ENCODE measurements at regions not wholly inside any gene's neighbourhood (a gene's known extent, or its start where the extent isn't known, plus 50 kb on each side); places are given as distances from the start of the nearest gene placed in this dataset.

DNA sequence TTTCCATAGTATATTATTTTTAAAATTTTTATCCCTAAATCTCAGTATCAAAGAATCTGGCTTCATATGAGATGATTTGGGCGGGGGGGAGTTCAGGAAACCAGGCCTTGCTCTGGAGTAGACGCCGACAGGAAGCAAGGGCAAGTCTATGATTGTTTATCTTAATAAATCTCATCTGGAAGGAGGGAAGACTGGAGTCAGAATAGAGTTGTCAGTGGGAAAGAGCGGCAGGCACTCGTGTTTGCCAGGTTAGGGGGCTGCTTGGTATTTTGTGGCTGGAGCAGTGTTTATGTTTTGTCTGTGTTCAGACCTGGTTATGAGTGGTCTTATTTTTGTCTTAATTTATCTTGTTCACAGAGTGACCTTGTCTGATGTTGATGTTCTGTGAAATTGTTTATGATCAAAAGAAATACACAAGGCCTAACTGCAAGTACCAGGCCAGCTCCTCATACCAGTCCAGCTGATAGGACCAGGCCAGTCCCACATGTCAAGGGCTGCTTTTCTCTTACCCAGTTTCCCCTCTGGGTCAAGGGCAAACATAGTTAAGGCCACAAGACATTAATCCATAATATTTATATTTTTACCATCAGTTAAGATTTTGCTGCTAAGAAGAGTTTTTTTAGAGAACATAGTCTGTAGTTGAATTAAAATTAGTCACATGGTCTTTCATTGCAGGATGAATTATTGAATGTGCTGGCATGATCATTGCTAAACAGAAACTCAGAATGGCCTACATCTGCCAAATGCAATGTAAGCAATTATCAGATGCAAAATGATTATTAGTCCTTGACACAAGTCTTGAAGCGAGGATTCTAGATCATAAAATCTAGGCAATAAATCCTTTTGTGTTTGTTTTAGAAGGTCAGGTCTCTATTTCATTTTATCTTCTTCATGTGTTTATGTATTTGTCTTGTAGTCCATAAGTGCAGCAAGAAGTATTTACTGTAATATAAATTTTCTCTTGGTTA lies 176.5 kb downstream of the GASK1B start:
- TF ChIP-seq, protein P1, sequence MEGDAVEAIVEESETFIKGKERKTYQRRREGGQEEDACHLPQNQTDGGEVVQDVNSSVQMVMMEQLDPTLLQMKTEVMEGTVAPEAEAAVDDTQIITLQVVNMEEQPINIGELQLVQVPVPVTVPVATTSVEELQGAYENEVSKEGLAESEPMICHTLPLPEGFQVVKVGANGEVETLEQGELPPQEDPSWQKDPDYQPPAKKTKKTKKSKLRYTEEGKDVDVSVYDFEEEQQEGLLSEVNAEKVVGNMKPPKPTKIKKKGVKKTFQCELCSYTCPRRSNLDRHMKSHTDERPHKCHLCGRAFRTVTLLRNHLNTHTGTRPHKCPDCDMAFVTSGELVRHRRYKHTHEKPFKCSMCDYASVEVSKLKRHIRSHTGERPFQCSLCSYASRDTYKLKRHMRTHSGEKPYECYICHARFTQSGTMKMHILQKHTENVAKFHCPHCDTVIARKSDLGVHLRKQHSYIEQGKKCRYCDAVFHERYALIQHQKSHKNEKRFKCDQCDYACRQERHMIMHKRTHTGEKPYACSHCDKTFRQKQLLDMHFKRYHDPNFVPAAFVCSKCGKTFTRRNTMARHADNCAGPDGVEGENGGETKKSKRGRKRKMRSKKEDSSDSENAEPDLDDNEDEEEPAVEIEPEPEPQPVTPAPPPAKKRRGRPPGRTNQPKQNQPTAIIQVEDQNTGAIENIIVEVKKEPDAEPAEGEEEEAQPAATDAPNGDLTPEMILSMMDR (IDR thresholded peaks at IDR 0.05): no peak
- no peak for TF ChIP-seq POLR2A (IDR thresholded peaks at IDR 0.05)
